HEK293 (cell line): ENCODE measurements at regions not wholly inside any gene's neighbourhood (a gene's known extent, or its start where the extent isn't known, plus 50 kb on each side); places are given as distances from the start of the nearest gene placed in this dataset.

Source experiments
- CTCF ChIA-PET: fragments of 350-600 bp; formaldehyde crosslinking; extraction: SDS; loops from one replicate; lab custom pipeline; 2021; ENCODE audit warnings: antibody characterized with exemption; lab: Yijun Ruan, JAX
- POLR2A ChIA-PET: fragments of 300-600 bp; formaldehyde crosslinking; extraction: SDS; loops from one replicate; lab custom pipeline; 2020; ENCODE audit warnings: antibody characterized with exemption, inconsistent platforms; lab: Yijun Ruan, JAX
- H3K27ac ChIP-seq: fragments of 200-500 bp; sonication (Bioruptor generic); 2 replicates; pipeline ENCODE4 v1.5.1; 2014; ENCODE audit warnings: low read depth, low read length, control low read depth, inconsistent platforms; ENCODE audit errors: extremely low read depth
- H3K36me3 ChIP-seq, 2 experiments: fragments of 200-500 bp in 1 of 2; sonication (Bioruptor generic) in 1 of 2; 1 replicate in 1 of 2; 2 replicates in 1 of 2; pipeline ENCODE4 v1.5.1; 2014 to 2017; ENCODE audit warnings: inconsistent platforms in 2 of 2, low read length in 2 of 2; ENCODE audit not compliant: control insufficient read depth in 2 of 2, insufficient read depth in 1 of 2
- H3K4me1 ChIP-seq: fragments of 200-500 bp; sonication (Bioruptor generic); 2 replicates; pipeline ENCODE4 v1.5.1; 2014; ENCODE audit warnings: mild to moderate bottlenecking, low read length, inconsistent platforms; ENCODE audit not compliant: control insufficient read depth, insufficient read depth
- H3K4me3 ChIP-seq: 2 replicates; pipeline ENCODE4 v1.5.1; 2011; ENCODE audit warnings: low read depth, mild to moderate bottlenecking, control low read depth, low read length, moderate library complexity
- H3K9me3 ChIP-seq: fragments of 200-500 bp; sonication (Bioruptor generic); 2 replicates; pipeline ENCODE4 v1.5.1; 2014; ENCODE audit warnings: low read depth, low read length, inconsistent platforms; ENCODE audit not compliant: control insufficient read depth, insufficient read depth
- HOXC10 ChIP-seq: sonication (generic); formaldehyde crosslinking; IDR thresholded peaks from 2 replicates; pipeline ENCODE4 v1.8.1; 2023; ENCODE audit warnings: mild to moderate bottlenecking, missing genetic modification reagents
- MEIS1 ChIP-seq: sonication (generic); formaldehyde crosslinking; IDR thresholded peaks from 2 replicates; pipeline ENCODE4 v1.8.1; 2022; ENCODE audit warnings: missing genetic modification reagents, mild to moderate bottlenecking, borderline replicate concordance
- OVOL3 ChIP-seq: fragments of 450-650 bp; formaldehyde crosslinking; IDR thresholded peaks from 2 replicates; pipeline ENCODE4 v1.5.1; 2016; ENCODE audit warnings: missing biosample characterization, missing genetic modification characterization
- SP7 ChIP-seq: fragments of 450-650 bp; formaldehyde crosslinking; IDR thresholded peaks from 2 replicates; pipeline ENCODE4 v1.5.1; 2016; ENCODE audit warnings: missing biosample characterization, missing genetic modification characterization
- ZFP3 ChIP-seq: fragments of 450-650 bp; formaldehyde crosslinking; IDR thresholded peaks from 2 replicates; pipeline ENCODE4 v1.5.1; 2016; ENCODE audit warnings: low read depth, missing biosample characterization, missing genetic modification characterization
- ZNF140 ChIP-seq: fragments of 450-650 bp; formaldehyde crosslinking; IDR thresholded peaks from 2 replicates; pipeline ENCODE4 v1.5.1; 2016; ENCODE audit warnings: missing biosample characterization, missing genetic modification characterization
- ZNF175 ChIP-seq: fragments of 450-650 bp; formaldehyde crosslinking; IDR thresholded peaks from 2 replicates; pipeline ENCODE4 v1.5.1; 2016; ENCODE audit warnings: missing biosample characterization, missing genetic modification characterization
- ZNF223 ChIP-seq: fragments of 450-650 bp; formaldehyde crosslinking; IDR thresholded peaks from 2 replicates; pipeline ENCODE4 v1.5.1; 2016; ENCODE audit warnings: missing biosample characterization, missing genetic modification characterization
- ZNF24 ChIP-seq: fragments of 450-650 bp; formaldehyde crosslinking; IDR thresholded peaks from 2 replicates; pipeline ENCODE4 v1.5.1; 2016; ENCODE audit warnings: missing biosample characterization, missing genetic modification characterization
- ZNF274 ChIP-seq, 2 experiments: fragments of 200-500 bp in 1 of 2; fragments of 450-650 bp in 1 of 2; sonication (Bioruptor generic) in 1 of 2; formaldehyde crosslinking in 1 of 2; IDR thresholded peaks; 2 replicates each; pipeline versions ENCODE4 v1.5.1 to v1.6.1; 2014 to 2016; ENCODE audit warnings: borderline replicate concordance in 1 of 2, inconsistent platforms in 1 of 2, low read length in 1 of 2, missing biosample characterization in 1 of 2, missing genetic modification characterization in 1 of 2
- ZNF292 ChIP-seq: fragments of 450-650 bp; formaldehyde crosslinking; IDR thresholded peaks from 2 replicates; pipeline ENCODE4 v1.5.1; 2016; ENCODE audit warnings: low read depth, missing biosample characterization, missing genetic modification characterization, borderline replicate concordance
- ZNF560 ChIP-seq: fragments of 450-650 bp; formaldehyde crosslinking; IDR thresholded peaks from 2 replicates; pipeline ENCODE4 v1.5.1; 2017; ENCODE audit warnings: missing biosample characterization, missing genetic modification characterization, borderline replicate concordance
- ZNF629 ChIP-seq: fragments of 450-650 bp; formaldehyde crosslinking; IDR thresholded peaks from 2 replicates; pipeline ENCODE4 v1.5.1; 2017; ENCODE audit warnings: missing biosample characterization, missing genetic modification characterization
- ZNF670 ChIP-seq: fragments of 450-650 bp; formaldehyde crosslinking; IDR thresholded peaks from 2 replicates; pipeline ENCODE4 v1.5.1; 2016; ENCODE audit warnings: missing biosample characterization, missing genetic modification characterization, low read depth
- ZNF677 ChIP-seq: fragments of 450-650 bp; IDR thresholded peaks from 2 replicates; pipeline ENCODE4 v1.5.0; 2018; ENCODE audit warnings: missing biosample characterization, mild to moderate bottlenecking, missing genetic modification characterization, moderate library complexity
- ZNF747 ChIP-seq: fragments of 450-650 bp; formaldehyde crosslinking; IDR thresholded peaks from 2 replicates; pipeline ENCODE4 v1.5.1; 2016; ENCODE audit warnings: missing biosample characterization, missing genetic modification characterization
- ZNF843 ChIP-seq: fragments of 450-650 bp; formaldehyde crosslinking; IDR thresholded peaks from 2 replicates; pipeline ENCODE4 v1.5.1; 2016; ENCODE audit warnings: missing biosample characterization, missing genetic modification characterization
- ZSCAN30 ChIP-seq: fragments of 450-650 bp; IDR thresholded peaks from 2 replicates; pipeline ENCODE4 v1.5.1; 2018; ENCODE audit warnings: missing biosample characterization, mild to moderate bottlenecking, missing genetic modification characterization, moderate library complexity
- TF ChIP-seq, protein P1 (sequence below): fragments of 450-650 bp; formaldehyde crosslinking; conservative IDR thresholded peaks from 2 replicates; pipeline ENCODE4 v1.5.1; 2016; ENCODE audit warnings: low read depth, missing biosample characterization, missing genetic modification characterization
- TF ChIP-seq, protein P2 (sequence below): fragments of 450-650 bp; formaldehyde crosslinking; IDR thresholded peaks from 2 replicates; pipeline ENCODE4 v1.5.1; 2016; ENCODE audit warnings: missing biosample characterization, missing genetic modification characterization
- TF ChIP-seq, protein P3 (sequence below): fragments of 450-650 bp; formaldehyde crosslinking; IDR thresholded peaks from 2 replicates; pipeline ENCODE4 v1.5.1; 2017; ENCODE audit warnings: missing biosample characterization, missing genetic modification characterization
- TF ChIP-seq, protein P4 (sequence below): fragments of 450-650 bp; formaldehyde crosslinking; IDR thresholded peaks from 2 replicates; pipeline ENCODE4 v1.5.1; 2016; ENCODE audit warnings: missing biosample characterization, missing genetic modification characterization

DNA sequence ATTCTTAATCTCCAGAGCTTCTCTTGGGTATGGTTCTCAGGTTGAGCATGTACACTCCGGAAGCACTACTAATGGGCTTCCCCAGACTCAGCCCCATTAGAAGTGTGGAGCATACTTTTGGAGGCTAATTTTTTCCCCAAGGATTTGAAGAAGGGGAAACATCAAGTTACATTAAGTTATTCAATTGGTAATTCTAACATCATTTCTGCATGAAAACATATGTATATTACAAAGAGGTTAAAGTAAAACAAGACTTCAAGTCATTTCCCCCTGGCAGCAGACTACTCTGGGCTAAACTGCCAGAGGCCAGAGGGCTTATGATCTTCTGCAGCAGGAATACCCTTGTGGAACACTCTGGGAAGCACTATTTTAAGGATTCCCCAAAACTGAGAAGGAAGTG lies 227.7 kb upstream of the STK17B start:
- TF ChIP-seq ZNF140 (tag by site-specific recombination) (no peak), ZNF747 (tag by site-specific recombination) (no peak), ZNF677 (tag by site-specific recombination) (no peak), ZNF274 (IDR thresholded peaks at IDR 0.05; ENCODE audit: low read length) (no peak), ZNF274 (tag by site-specific recombination; IDR thresholded peaks at IDR 0.05; ENCODE audit: borderline replicate concordance) (no peak)
- TF ChIP-seq, all 188 proteins: peak for 0
- ChIA-PET CTCF (interaction anchor here (0.6 kb wide), 1 partner anchor 10 kb away, joined by 3 read pairs; no protein-coding TSS in a partner anchor), POLR2A (no interaction called here)
- no peaks in the 10 kb centered on the region for H3K4me1 ChIP-seq
- no peak overlapping the region for H3K27ac ChIP-seq
- no peaks in the 10 kb centered on the region for H3K36me3 ChIP-seq
- H3K4me3 ChIP-seq = no peak overlapping the region
- no peaks in the 10 kb centered on the region for H3K9me3 ChIP-seq

DNA sequence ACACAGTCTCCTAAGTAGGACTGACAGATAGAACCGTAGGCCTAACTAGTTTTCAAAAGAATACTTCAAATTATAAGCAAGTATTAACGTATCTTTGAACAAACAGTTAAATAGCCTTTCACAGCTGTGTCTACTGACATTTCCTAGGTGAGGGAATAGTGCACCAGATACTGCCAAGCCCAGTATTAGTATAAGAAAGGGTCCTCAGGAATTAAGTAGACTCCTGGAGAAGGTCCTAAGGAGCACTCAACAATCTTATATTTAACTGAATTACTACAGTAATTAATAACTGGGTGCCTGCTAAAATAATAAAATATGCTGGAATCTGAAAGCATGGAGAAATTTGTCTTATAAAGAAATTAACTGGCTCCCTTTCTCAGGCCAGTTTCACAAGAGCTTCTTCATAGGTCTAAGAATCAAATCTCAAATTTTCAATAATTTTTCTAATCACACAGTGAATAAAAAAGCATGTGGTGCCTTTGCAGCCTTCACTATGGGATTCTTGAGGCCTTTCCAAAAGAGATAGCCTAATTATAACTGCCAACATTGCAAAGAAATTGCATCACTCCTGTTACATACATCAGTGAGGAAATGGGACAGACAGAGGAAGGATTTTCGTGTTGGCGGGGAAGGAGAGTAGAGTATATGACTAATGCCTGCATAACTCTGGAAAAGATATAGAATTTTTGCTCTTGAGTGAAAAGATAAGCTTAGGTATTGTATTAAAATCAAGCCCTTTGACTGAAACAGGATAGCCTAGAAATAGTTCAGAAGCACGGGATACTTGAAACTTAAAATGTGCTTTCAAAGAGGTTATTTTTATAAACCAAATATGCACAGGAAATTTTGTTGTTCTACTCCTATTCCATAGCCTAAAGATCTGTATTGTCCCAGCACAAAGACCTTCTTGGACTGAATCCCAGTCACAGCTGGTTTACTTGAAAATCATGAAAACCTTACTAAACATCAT lies 228.6 kb upstream of the STK17B start:
- POLR2A ChIA-PET = interaction anchor here (0.7 kb wide), 1 partner anchor 386 kb away, joined by 3 read pairs; no protein-coding TSS in a partner anchor
- Histone ChIP-seq H3K36me3 (no peaks in the 10 kb centered on the region), H3K4me1 (no peaks in the 10 kb centered on the region), H3K9me3 (no peaks in the 10 kb centered on the region), H3K4me3 (no peak overlapping the region), H3K27ac (no peak overlapping the region)
- CTCF ChIA-PET = interaction anchor here (0.7 to 0.9 kb wide), 3 partner anchors 11 to 22 kb away, joined by 3 read pairs; no protein-coding TSS in a partner anchor
- TF ChIP-seq ZNF843 (no peak), ZNF629 (tag by site-specific recombination) (no peak), ZNF560 (tag by site-specific recombination) (no peak), ZNF292 (tag by site-specific recombination) (no peak), MEIS1 (CRISPR knock-in tag) (no peak), ZSCAN30 (tag by site-specific recombination) (no peak), ZNF24 (tag by site-specific recombination) (no peak), ZNF175 (tag by site-specific recombination) (no peak), SP7 (tag by site-specific recombination) (peak; percentile 44; the same call in 1 of the 2 replicates), ZNF223 (tag by site-specific recombination) (no peak), ZFP3 (tag by site-specific recombination) (no peak), ZNF670 (tag by site-specific recombination) (no peak), HOXC10 (CRISPR knock-in tag) (no peak), OVOL3 (tag by site-specific recombination) (no peak)
- TF ChIP-seq, protein P1, sequence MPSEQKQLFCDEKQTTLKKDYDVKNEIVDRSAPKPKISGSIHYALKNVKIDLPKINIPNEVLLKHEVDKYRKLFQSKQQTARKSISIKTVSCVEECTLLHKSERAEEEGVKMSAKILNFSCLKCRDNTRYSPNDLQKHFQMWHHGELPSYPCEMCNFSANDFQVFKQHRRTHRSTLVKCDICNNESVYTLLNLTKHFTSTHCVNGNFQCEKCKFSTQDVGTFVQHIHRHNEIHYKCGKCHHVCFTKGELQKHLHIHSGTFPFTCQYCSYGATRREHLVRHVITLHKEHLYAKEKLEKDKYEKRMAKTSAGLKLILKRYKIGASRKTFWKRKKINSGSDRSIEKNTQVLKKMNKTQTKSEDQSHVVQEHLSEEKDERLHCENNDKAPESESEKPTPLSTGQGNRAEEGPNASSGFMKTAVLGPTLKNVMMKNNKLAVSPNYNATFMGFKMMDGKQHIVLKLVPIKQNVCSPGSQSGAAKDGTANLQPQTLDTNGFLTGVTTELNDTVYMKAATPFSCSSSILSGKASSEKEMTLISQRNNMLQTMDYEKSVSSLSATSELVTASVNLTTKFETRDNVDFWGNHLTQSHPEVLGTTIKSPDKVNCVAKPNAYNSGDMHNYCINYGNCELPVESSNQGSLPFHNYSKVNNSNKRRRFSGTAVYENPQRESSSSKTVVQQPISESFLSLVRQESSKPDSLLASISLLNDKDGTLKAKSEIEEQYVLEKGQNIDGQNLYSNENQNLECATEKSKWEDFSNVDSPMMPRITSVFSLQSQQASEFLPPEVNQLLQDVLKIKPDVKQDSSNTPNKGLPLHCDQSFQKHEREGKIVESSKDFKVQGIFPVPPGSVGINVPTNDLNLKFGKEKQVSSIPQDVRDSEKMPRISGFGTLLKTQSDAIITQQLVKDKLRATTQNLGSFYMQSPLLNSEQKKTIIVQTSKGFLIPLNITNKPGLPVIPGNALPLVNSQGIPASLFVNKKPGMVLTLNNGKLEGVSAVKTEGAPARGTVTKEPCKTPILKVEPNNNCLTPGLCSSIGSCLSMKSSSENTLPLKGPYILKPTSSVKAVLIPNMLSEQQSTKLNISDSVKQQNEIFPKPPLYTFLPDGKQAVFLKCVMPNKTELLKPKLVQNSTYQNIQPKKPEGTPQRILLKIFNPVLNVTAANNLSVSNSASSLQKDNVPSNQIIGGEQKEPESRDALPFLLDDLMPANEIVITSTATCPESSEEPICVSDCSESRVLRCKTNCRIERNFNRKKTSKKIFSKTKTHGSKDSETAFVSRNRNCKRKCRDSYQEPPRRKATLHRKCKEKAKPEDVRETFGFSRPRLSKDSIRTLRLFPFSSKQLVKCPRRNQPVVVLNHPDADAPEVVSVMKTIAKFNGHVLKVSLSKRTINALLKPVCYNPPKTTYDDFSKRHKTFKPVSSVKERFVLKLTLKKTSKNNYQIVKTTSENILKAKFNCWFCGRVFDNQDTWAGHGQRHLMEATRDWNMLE (tag by site-specific recombination) = peak; percentile 64
- TF ChIP-seq, protein P2, sequence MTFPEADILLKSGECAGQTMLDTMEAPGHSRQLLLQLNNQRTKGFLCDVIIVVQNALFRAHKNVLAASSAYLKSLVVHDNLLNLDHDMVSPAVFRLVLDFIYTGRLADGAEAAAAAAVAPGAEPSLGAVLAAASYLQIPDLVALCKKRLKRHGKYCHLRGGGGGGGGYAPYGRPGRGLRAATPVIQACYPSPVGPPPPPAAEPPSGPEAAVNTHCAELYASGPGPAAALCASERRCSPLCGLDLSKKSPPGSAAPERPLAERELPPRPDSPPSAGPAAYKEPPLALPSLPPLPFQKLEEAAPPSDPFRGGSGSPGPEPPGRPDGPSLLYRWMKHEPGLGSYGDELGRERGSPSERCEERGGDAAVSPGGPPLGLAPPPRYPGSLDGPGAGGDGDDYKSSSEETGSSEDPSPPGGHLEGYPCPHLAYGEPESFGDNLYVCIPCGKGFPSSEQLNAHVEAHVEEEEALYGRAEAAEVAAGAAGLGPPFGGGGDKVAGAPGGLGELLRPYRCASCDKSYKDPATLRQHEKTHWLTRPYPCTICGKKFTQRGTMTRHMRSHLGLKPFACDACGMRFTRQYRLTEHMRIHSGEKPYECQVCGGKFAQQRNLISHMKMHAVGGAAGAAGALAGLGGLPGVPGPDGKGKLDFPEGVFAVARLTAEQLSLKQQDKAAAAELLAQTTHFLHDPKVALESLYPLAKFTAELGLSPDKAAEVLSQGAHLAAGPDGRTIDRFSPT (tag by site-specific recombination) = no peak
- TF ChIP-seq, protein P3, sequence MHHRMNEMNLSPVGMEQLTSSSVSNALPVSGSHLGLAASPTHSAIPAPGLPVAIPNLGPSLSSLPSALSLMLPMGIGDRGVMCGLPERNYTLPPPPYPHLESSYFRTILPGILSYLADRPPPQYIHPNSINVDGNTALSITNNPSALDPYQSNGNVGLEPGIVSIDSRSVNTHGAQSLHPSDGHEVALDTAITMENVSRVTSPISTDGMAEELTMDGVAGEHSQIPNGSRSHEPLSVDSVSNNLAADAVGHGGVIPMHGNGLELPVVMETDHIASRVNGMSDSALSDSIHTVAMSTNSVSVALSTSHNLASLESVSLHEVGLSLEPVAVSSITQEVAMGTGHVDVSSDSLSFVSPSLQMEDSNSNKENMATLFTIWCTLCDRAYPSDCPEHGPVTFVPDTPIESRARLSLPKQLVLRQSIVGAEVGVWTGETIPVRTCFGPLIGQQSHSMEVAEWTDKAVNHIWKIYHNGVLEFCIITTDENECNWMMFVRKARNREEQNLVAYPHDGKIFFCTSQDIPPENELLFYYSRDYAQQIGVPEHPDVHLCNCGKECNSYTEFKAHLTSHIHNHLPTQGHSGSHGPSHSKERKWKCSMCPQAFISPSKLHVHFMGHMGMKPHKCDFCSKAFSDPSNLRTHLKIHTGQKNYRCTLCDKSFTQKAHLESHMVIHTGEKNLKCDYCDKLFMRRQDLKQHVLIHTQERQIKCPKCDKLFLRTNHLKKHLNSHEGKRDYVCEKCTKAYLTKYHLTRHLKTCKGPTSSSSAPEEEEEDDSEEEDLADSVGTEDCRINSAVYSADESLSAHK (tag by site-specific recombination) = no peak
- TF ChIP-seq, protein P4, sequence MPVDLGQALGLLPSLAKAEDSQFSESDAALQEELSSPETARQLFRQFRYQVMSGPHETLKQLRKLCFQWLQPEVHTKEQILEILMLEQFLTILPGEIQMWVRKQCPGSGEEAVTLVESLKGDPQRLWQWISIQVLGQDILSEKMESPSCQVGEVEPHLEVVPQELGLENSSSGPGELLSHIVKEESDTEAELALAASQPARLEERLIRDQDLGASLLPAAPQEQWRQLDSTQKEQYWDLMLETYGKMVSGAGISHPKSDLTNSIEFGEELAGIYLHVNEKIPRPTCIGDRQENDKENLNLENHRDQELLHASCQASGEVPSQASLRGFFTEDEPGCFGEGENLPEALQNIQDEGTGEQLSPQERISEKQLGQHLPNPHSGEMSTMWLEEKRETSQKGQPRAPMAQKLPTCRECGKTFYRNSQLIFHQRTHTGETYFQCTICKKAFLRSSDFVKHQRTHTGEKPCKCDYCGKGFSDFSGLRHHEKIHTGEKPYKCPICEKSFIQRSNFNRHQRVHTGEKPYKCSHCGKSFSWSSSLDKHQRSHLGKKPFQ (tag by site-specific recombination) = no peak
